DND-41 (cell line): ENCODE measurements at regions not wholly inside any gene's neighbourhood (a gene's known extent, or its start where the extent isn't known, plus 50 kb on each side); places are given as distances from the start of the nearest gene placed in this dataset.

Experiments
- ATAC-seq: fragments of 200-7000 bp; cut with Tn5 transposase; 3 replicates; pipeline ENCODE4 v1.9.1; 2021; ENCODE audit warnings: low read depth; ENCODE audit not compliant: insufficient read depth
- DNase-seq: peaks from one replicate; pipeline ENCODE4 v3.0.0-alpha.2; 2020
- H2AFZ ChIP-seq: 2 replicates; pipeline ENCODE4 v1.6.0; 2012; ENCODE audit warnings: low read depth, low read length
- H3K27ac ChIP-seq: 2 replicates; pipeline ENCODE4 v1.5.1; 2012; ENCODE audit warnings: low read length, inconsistent platforms
- H3K27me3 ChIP-seq: fragments of 200-600 bp; sonication (generic); 2 replicates; pipeline ENCODE4 v1.6.0; 2012; ENCODE audit warnings: low read length, mild to moderate bottlenecking, inconsistent platforms; ENCODE audit not compliant: insufficient read depth, poor library complexity
- H3K36me3 ChIP-seq: 2 replicates; pipeline ENCODE4 v1.5.1; 2012; ENCODE audit warnings: low read length, inconsistent platforms; ENCODE audit not compliant: insufficient read depth
- H3K4me1 ChIP-seq: 2 replicates; pipeline ENCODE4 v1.5.1; 2012; ENCODE audit warnings: mild to moderate bottlenecking, low read length; ENCODE audit not compliant: insufficient read depth
- H3K4me2 ChIP-seq: 2 replicates; pipeline ENCODE4 v1.6.0; 2012; ENCODE audit warnings: mild to moderate bottlenecking, moderate library complexity, low read length, inconsistent platforms; ENCODE audit not compliant: insufficient read depth
- H3K4me3 ChIP-seq, 2 experiments: fragments of 200-600 bp in 1 of 2; shearing (Covaris generic) in 1 of 2; 2 replicates each; pipeline ENCODE4 v1.5.1; 2012 to 2016; ENCODE audit warnings: inconsistent platforms in 2 of 2, low read length in 2 of 2, mild to moderate bottlenecking in 2 of 2, low read depth in 1 of 2, moderate library complexity in 1 of 2
- H3K79me2 ChIP-seq: 2 replicates; pipeline ENCODE4 v1.6.0; 2012; ENCODE audit warnings: low read length, inconsistent platforms; ENCODE audit not compliant: insufficient read depth
- H3K9ac ChIP-seq: 2 replicates; pipeline ENCODE4 v1.6.0; 2012; ENCODE audit warnings: low read depth, mild to moderate bottlenecking, inconsistent platforms, low read length, moderate library complexity
- H3K9me3 ChIP-seq: 2 replicates; pipeline ENCODE4 v1.5.1; 2012; ENCODE audit warnings: low read length, moderate library complexity, mild to moderate bottlenecking, inconsistent platforms; ENCODE audit not compliant: insufficient read depth, severe bottlenecking
- H4K20me1 ChIP-seq: 2 replicates; pipeline ENCODE4 v1.6.0; 2012; ENCODE audit warnings: low read length; ENCODE audit not compliant: insufficient read depth
- EZH2 ChIP-seq: IDR thresholded peaks from 3 replicates; pipeline ENCODE4 v1.6.1; 2012; ENCODE audit warnings: borderline replicate concordance, low read depth, mild to moderate bottlenecking, moderate library complexity, low read length, inconsistent platforms; ENCODE audit not compliant: severe bottlenecking
- TF ChIP-seq, protein P1 (sequence below): IDR thresholded peaks from 2 replicates; pipeline ENCODE4 v1.5.1; 2012; ENCODE audit warnings: borderline replicate concordance, low read length, moderate library complexity, mild to moderate bottlenecking; ENCODE audit not compliant: poor library complexity, severe bottlenecking; ENCODE audit errors: extremely low read depth

DNA sequence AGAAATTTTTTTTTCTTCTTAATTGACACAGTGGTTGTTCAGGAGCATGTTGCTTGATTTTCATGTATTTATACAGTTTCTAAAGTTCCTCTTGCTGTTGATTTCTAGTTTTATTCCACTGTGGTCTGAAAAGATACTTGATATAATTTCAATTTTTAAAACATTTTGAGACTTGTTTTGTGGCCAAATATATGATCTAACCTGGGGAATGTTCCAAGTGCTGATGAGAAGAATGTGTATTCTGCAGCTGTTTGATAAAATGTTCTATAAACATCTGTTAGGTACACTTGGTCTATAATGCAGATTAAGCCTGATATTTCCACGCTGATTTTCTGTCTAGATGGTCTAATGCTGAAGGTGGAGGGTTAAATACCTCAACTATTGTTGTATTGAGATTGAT is 151.4 kb upstream of the IFNG-AS1 start:
- no peak overlapping the region for H3K9ac ChIP-seq
- no peak overlapping the region for H3K27ac ChIP-seq
- no peak overlapping the region for H3K4me3 ChIP-seq
- no peak overlapping the region for H2AFZ ChIP-seq
- H3K27me3 ChIP-seq, result no peaks in the 10 kb centered on the region
- ATAC-seq, result no peak
- H4K20me1 ChIP-seq, result no peaks in the 10 kb centered on the region
- TF ChIP-seq, protein P1, sequence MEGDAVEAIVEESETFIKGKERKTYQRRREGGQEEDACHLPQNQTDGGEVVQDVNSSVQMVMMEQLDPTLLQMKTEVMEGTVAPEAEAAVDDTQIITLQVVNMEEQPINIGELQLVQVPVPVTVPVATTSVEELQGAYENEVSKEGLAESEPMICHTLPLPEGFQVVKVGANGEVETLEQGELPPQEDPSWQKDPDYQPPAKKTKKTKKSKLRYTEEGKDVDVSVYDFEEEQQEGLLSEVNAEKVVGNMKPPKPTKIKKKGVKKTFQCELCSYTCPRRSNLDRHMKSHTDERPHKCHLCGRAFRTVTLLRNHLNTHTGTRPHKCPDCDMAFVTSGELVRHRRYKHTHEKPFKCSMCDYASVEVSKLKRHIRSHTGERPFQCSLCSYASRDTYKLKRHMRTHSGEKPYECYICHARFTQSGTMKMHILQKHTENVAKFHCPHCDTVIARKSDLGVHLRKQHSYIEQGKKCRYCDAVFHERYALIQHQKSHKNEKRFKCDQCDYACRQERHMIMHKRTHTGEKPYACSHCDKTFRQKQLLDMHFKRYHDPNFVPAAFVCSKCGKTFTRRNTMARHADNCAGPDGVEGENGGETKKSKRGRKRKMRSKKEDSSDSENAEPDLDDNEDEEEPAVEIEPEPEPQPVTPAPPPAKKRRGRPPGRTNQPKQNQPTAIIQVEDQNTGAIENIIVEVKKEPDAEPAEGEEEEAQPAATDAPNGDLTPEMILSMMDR, result no peak
- no peak for TF ChIP-seq EZH2
- no peaks in the 10 kb centered on the region for H3K79me2 ChIP-seq
- H3K36me3 ChIP-seq, result no peaks in the 10 kb centered on the region
- H3K4me2 ChIP-seq, result no peak overlapping the region
- H3K4me1 ChIP-seq, result no peaks in the 10 kb centered on the region
- H3K9me3 ChIP-seq, result no peaks in the 10 kb centered on the region
- no peak for DNase-seq

DNA sequence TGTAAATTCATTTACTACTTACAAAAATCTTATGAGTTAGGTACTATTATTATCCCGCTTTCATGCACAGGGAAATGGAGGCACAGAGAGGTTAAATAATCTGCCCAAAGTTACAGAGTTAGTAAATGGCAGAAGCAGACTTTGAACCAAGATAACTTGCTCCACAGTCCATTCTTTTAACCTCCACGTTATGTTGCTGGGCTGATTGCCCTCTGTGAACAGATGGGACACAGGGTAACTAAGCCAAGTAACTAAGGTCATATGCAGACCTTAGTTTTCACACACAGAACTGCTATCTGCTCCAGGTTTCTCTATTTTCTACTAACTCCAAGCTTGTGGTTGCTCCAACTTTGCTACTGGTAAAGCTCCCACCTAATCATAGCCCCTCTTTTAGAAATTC is 147.1 kb upstream of the IFNG-AS1 start:
- no peak overlapping the region for H3K4me2 ChIP-seq
- H3K4me1 ChIP-seq, result no peaks in the 10 kb centered on the region
- no peak overlapping the region for H3K4me3 ChIP-seq
- H4K20me1 ChIP-seq, result no peaks in the 10 kb centered on the region
- H3K9me3 ChIP-seq, result no peaks in the 10 kb centered on the region
- TF ChIP-seq, protein P1, result no peak
- TF ChIP-seq EZH2, result no peak
- H2AFZ ChIP-seq, result no peak overlapping the region
- no peaks in the 10 kb centered on the region for H3K36me3 ChIP-seq
- no peak overlapping the region for H3K27ac ChIP-seq
- no peaks in the 10 kb centered on the region for H3K79me2 ChIP-seq
- no peak for DNase-seq
- no peak for ATAC-seq
- no peaks in the 10 kb centered on the region for H3K27me3 ChIP-seq
- H3K9ac ChIP-seq, result no peak overlapping the region

DNA sequence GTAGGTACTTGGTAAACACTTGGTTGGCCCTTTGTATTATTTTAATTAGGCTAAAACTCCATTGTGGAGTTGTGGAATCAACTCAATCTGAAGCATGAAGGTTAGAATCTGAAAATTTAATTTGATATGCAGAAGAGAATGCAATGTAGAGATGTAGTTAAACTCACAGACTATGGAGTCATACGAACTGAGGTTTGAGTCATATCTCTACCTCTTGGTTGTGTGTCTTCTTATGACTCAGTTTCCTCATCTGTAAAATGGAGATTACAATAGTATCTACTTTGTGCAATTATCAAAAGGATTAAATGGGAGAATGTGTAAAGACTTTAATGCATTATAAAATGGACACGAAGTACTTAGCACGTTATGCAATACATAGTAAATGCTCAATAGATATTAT is 146.0 kb upstream of the IFNG-AS1 start:
- Histone ChIP-seq H3K4me3 (no peak overlapping the region), H3K36me3 (no peaks in the 10 kb centered on the region), H2AFZ (no peak overlapping the region), H3K4me2 (no peak overlapping the region), H3K9me3 (no peaks in the 10 kb centered on the region), H3K79me2 (no peaks in the 10 kb centered on the region), H3K9ac (no peak overlapping the region), H3K4me1 (no peaks in the 10 kb centered on the region), H3K27me3 (no peaks in the 10 kb centered on the region), H4K20me1 (no peaks in the 10 kb centered on the region), H3K27ac (no peak overlapping the region)
- ATAC-seq (no peak), DNase-seq (no peak)
- TF ChIP-seq, protein P1, result no peak
- no peak for TF ChIP-seq EZH2

DNA sequence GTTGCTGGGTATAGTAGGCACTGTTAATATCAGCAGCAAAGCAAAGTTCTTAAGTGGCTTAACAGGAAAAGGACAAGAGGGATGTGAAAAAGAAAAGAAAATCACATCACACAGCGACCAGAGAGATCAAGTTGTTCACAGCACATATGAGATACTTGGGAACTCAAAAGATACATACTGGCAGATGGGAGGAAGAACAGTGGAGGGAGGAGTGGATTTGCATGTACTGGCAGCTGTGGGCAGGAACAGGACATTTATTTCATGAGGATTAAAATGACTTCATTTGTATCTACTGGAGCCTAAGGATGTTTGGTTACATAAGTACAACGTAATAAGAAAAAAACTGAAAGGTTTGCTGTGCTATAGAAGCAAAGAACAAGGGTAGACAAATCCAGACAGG is 136.5 kb upstream of the IFNG-AS1 start:
- H3K4me3 ChIP-seq, result no peak overlapping the region
- no peaks in the 10 kb centered on the region for H3K27me3 ChIP-seq
- no peaks in the 10 kb centered on the region for H3K79me2 ChIP-seq
- H3K27ac ChIP-seq, result no peak overlapping the region
- no peak for ATAC-seq
- H3K36me3 ChIP-seq, result no peaks in the 10 kb centered on the region
- no peak for DNase-seq
- peaks cover 5% of the 10 kb centered on the region for H3K9me3 ChIP-seq
- H4K20me1 ChIP-seq, result no peaks in the 10 kb centered on the region
- H3K4me2 ChIP-seq, result no peak overlapping the region
- H3K9ac ChIP-seq, result no peak overlapping the region
- TF ChIP-seq, protein P1, result no peak
- TF ChIP-seq EZH2, result no peak
- H3K4me1 ChIP-seq, result no peaks in the 10 kb centered on the region
- no peak overlapping the region for H2AFZ ChIP-seq
